ENCODE measurements at regions not wholly inside any gene's neighbourhood (a gene's known extent, or its start where the extent isn't known, plus 50 kb on each side); places are given as distances from the start of the nearest gene placed in this dataset.

DNA sequence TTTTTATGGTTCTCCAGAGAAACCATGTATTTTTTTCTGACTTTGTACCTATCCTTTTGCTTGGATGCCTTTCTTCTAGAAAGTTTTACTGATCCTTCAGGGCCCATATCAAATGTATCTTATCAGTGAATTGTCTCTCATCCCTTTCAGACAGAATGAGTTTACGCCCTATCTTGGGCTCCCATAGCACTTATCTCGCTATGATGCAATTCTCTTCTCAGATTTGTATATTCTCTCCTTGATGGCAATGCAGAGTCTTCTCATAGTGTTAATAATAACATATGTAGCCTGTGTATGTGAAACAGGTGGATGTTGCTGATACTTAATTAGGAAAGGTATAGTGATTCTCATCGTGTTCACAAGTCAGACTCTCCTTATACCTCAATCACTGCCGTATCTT is 336.2 kb downstream of the UTRN start:
- no peak for TF ChIP-seq JUND (IDR thresholded peaks at IDR 0.05)
- TF ChIP-seq, protein P1, sequence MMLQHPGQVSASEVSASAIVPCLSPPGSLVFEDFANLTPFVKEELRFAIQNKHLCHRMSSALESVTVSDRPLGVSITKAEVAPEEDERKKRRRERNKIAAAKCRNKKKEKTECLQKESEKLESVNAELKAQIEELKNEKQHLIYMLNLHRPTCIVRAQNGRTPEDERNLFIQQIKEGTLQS (IDR thresholded peaks at IDR 0.05) = no peak
- WGBS = 95% methylated on average over 4 of the region's 4 CpGs
- no peak overlapping the region for H3K9ac ChIP-seq (ENCODE audit: low read depth in 1 of 2, low read length in 2 of 2)
- H3K9me3 ChIP-seq (ENCODE audit: control insufficient read depth in 4 of 4, low read length in 3 of 4) = no peaks in the 10 kb centered on the region
- DNase-seq (ENCODE audit: low spot score) = no peak
- H3K27ac ChIP-seq (ENCODE audit: low read depth in 1 of 2, low read length in 2 of 2) = no peak overlapping the region
- no peaks in the 10 kb centered on the region for H3K27me3 ChIP-seq (ENCODE audit: control insufficient read depth in 4 of 4, insufficient read depth in 4 of 4, low read length in 3 of 4)
- no peak overlapping the region for H3K4me3 ChIP-seq (ENCODE audit: low read depth in 1 of 3, low read length in 3 of 3)
- no peaks in the 10 kb centered on the region for H3K36me3 ChIP-seq (ENCODE audit: control insufficient read depth in 4 of 4, insufficient read depth in 3 of 4, low read depth in 1 of 4, low read length in 3 of 4)
- peaks cover 0 to 5% (median 0%) of the 10 kb centered on the region in 4 donors for H3K4me1 ChIP-seq (ENCODE audit: control insufficient read depth in 4 of 4, insufficient read depth in 4 of 4, low read length in 3 of 4)

DNA sequence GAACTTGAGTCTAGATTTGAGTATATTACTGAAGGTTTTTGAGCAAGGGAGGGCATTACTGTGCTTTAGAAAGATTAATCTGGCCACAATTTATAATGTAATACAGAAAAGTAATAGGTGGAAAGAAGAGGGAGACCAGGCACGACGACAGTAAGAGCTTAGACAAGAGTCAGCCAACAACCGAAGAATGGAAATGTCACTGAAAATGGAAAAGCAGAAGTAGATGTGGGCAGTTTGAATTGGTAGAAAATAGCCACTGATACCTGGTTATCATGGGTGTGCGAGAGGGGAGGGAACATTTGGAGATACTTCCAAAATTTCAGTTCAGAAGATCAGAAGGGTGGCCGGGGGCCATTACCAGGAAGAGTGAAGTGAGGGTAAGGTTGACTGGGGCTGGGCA is 339.1 kb downstream of the UTRN start:
- WGBS = 78% methylated on average over 5 of the region's 5 CpGs
- TF ChIP-seq EGR1 (IDR thresholded peaks at IDR 0.05; ENCODE audit: low read depth in 2 of 2) (no peak), RXRA (IDR thresholded peaks at IDR 0.05) (no peak), HNF4A (conservative IDR thresholded peaks at IDR 0.05) (no peak), YY1 (IDR thresholded peaks at IDR 0.05) (no peak), TAF1 (conservative IDR thresholded peaks at IDR 0.05) (no peak), HNF4G (IDR thresholded peaks at IDR 0.05) (no peak), FOXA2 (IDR thresholded peaks at IDR 0.05) (no peak), NR2F2 (IDR thresholded peaks at IDR 0.05) (no peak), GABPA (IDR thresholded peaks at IDR 0.05 in 1 of 2, conservative IDR thresholded peaks at IDR 0.05 in 1 of 2) (no peak), SP1 (IDR thresholded peaks at IDR 0.05) (no peak)
- TF ChIP-seq, protein P2, sequence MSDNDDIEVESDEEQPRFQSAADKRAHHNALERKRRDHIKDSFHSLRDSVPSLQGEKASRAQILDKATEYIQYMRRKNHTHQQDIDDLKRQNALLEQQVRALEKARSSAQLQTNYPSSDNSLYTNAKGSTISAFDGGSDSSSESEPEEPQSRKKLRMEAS (IDR thresholded peaks at IDR 0.05) = no peak
- TF ChIP-seq, protein P3, sequence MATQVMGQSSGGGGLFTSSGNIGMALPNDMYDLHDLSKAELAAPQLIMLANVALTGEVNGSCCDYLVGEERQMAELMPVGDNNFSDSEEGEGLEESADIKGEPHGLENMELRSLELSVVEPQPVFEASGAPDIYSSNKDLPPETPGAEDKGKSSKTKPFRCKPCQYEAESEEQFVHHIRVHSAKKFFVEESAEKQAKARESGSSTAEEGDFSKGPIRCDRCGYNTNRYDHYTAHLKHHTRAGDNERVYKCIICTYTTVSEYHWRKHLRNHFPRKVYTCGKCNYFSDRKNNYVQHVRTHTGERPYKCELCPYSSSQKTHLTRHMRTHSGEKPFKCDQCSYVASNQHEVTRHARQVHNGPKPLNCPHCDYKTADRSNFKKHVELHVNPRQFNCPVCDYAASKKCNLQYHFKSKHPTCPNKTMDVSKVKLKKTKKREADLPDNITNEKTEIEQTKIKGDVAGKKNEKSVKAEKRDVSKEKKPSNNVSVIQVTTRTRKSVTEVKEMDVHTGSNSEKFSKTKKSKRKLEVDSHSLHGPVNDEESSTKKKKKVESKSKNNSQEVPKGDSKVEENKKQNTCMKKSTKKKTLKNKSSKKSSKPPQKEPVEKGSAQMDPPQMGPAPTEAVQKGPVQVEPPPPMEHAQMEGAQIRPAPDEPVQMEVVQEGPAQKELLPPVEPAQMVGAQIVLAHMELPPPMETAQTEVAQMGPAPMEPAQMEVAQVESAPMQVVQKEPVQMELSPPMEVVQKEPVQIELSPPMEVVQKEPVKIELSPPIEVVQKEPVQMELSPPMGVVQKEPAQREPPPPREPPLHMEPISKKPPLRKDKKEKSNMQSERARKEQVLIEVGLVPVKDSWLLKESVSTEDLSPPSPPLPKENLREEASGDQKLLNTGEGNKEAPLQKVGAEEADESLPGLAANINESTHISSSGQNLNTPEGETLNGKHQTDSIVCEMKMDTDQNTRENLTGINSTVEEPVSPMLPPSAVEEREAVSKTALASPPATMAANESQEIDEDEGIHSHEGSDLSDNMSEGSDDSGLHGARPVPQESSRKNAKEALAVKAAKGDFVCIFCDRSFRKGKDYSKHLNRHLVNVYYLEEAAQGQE (IDR thresholded peaks at IDR 0.05) = no peak
- TF ChIP-seq, protein P4, sequence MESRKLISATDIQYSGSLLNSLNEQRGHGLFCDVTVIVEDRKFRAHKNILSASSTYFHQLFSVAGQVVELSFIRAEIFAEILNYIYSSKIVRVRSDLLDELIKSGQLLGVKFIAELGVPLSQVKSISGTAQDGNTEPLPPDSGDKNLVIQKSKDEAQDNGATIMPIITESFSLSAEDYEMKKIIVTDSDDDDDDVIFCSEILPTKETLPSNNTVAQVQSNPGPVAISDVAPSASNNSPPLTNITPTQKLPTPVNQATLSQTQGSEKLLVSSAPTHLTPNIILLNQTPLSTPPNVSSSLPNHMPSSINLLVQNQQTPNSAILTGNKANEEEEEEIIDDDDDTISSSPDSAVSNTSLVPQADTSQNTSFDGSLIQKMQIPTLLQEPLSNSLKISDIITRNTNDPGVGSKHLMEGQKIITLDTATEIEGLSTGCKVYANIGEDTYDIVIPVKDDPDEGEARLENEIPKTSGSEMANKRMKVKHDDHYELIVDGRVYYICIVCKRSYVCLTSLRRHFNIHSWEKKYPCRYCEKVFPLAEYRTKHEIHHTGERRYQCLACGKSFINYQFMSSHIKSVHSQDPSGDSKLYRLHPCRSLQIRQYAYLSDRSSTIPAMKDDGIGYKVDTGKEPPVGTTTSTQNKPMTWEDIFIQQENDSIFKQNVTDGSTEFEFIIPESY (IDR thresholded peaks at IDR 0.05) = no peak
- Histone ChIP-seq H3K27ac (ENCODE audit: low read depth in 1 of 2, low read length in 2 of 2) (no peak overlapping the region), H3K4me3 (ENCODE audit: low read depth in 1 of 3, low read length in 3 of 3) (no peak overlapping the region), H3K4me1 (ENCODE audit: control insufficient read depth in 4 of 4, insufficient read depth in 4 of 4, low read length in 3 of 4) (no peaks in the 10 kb centered on the region), H3K36me3 (ENCODE audit: control insufficient read depth in 4 of 4, insufficient read depth in 3 of 4, low read depth in 1 of 4, low read length in 3 of 4) (no peaks in the 10 kb centered on the region), H3K27me3 (ENCODE audit: control insufficient read depth in 4 of 4, insufficient read depth in 4 of 4, low read length in 3 of 4) (no peaks in the 10 kb centered on the region), H3K9me3 (ENCODE audit: control insufficient read depth in 4 of 4, low read length in 3 of 4) (no peaks in the 10 kb centered on the region), H3K9ac (ENCODE audit: low read depth in 1 of 2, low read length in 2 of 2) (no peak overlapping the region)
- no peak for DNase-seq (ENCODE audit: low spot score)

All from liver (tissue), 7 donors.